Right cardiac atrium (tissue), 5 donors: ENCODE measurements at regions not wholly inside any gene's neighbourhood (a gene's known extent, or its start where the extent isn't known, plus 50 kb on each side); places are given as distances from the start of the nearest gene placed in this dataset.

Experiments used
- ATAC-seq, 2 donors: fragments of 200-7000 bp; cut with Tn5 transposase; one replicate each; pipeline versions ENCODE4 v1.8.0 to v1.9.1; 2020; ENCODE audit warnings: moderate library complexity in 2 of 2, mild to moderate bottlenecking in 1 of 2
- DNase-seq, 3 donors: peaks; one replicate each; pipeline ENCODE4 v3.0.0-alpha.2; 2020
- H3K27ac ChIP-seq: one replicate; pipeline ENCODE4 v1.5.1; 2013; ENCODE audit warnings: mild to moderate bottlenecking, low read length, control low read depth, moderate library complexity
- H3K27me3 ChIP-seq: one replicate; pipeline ENCODE4 v1.6.1; 2013; ENCODE audit not compliant: control insufficient read depth, insufficient read depth
- H3K4me1 ChIP-seq: one replicate; pipeline ENCODE4 v1.6.1; 2013; ENCODE audit warnings: low read length; ENCODE audit not compliant: control insufficient read depth, insufficient read depth
- H3K4me3 ChIP-seq: one replicate; pipeline ENCODE4 v1.5.1; 2013; ENCODE audit warnings: low read length, control low read depth
- H3K9me3 ChIP-seq: one replicate; pipeline ENCODE4 v1.6.1; 2013; ENCODE audit warnings: low read length; ENCODE audit not compliant: control insufficient read depth
- WGBS: extraction: QIAGEN DNeasy Blood & Tissue Kit; methylation state at CpG from one replicate; pipeline ENCODE4 v1.1.7; 2013; 5-methylcytosine and 5-hydroxymethylcytosine counted together
- intact Hi-C, 4 donors: fragments of 100-400 bp; cut with DNase I; formaldehyde crosslinking; loops; one replicate each; pipeline versions ENCODE4 v1.11.0 to v1.14.0; 2022 to 2023
- donor health status: healthy with polysubstance abuse.
- donor health status: DM: no; HTN: yes; CAD: no.
- donor health status: DM: no; HTN: no; CAD: no.
- donor health status: DM: no; HTN: yes; CAD: no; lungs with severe emphysema.
- donor health status: DM: yes; HTN: yes; CAD: no.

DNA sequence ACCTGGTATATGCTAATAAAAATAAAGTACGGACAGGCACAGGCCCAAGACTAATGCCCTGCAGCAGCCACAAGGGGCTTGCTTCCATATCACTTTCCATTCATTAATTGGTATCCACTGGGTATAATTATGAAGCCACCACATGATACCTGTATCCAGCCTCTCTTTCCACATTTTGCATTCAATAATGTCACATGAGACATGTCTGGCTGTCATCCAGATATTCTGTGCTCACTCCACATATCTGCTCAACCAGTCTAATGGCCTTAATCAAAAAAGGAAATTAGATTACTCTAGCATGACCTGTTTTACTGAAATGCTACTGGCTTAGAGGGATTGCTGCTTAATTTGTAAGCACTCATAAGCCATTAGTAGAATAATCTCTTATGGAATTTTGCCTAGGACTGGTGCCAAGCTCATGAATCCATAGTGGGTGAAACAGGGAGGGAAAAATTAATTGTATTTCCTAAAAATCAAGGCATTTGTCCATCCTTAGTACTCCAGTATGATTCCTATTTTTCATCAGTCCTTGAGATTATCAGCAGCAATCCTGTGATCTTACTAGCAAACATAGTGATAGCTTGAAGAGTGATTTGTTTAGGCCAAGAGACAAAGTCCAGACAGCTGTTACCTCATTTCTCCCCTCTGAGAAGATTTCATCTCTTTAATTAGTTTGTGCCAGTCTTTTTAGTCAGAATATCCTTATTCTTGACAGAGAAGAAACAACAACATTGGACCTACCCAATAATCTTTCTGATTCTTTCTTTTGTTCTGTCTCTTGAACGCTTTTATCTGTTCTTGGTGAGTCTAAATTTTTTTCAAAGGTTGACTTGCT lies 119.2 kb upstream of the ABCA1 start:
- no peak for DNase-seq
- Histone ChIP-seq H3K27me3 (no peaks in the 10 kb centered on the region), H3K4me3 (no peak overlapping the region), H3K9me3 (no peaks in the 10 kb centered on the region), H3K27ac (no peak overlapping the region), H3K4me1 (peaks cover 8% of the 10 kb centered on the region)
- no peak for ATAC-seq
- WGBS = 90% methylated on average over 2 of the region's 2 CpGs
- intact Hi-C loops = no loop called here

DNA sequence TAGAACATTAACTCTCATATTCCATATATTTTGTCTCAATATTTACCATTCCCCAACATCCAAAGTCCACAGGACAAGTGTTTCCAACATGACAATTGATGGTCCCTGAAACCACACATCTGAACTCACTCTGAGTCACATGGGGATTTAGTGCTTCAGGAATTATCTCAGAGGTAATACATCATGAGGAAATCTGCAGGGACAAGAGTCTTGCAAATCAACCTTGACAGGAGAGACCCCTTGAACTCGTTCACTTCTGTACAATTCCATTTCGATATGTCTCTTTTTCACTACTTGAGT lies 119.7 kb upstream of the ABCA1 start:
- WGBS = 61% methylated on average over 2 of the region's 2 CpGs
- H3K4me3 ChIP-seq = no peak overlapping the region
- intact Hi-C loops = no loop called here
- ATAC-seq = no peak
- peaks cover 8% of the 10 kb centered on the region for H3K4me1 ChIP-seq
- H3K9me3 ChIP-seq = no peaks in the 10 kb centered on the region
- no peaks in the 10 kb centered on the region for H3K27me3 ChIP-seq
- DNase-seq = no peak
- no peak overlapping the region for H3K27ac ChIP-seq

DNA sequence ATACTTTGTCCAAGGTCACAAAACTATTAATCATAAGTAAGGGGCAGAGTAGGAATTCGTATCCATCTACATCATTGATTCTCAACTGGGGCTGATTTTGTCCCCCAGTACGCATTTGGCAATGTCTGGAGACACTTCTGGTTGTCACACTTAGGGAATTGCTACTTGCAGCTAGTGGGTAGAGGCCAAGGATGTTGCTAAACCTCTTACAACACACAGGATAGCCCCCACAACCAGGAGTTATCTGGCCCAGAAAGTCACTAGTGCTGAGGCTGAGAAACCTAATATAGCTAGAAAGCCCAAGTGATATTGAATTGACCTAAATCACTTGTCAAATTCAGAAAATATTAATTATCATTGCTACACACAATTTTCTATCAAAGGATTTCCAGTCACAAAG lies 120.4 kb upstream of the ABCA1 start:
- Histone ChIP-seq H3K9me3 (no peaks in the 10 kb centered on the region), H3K4me3 (no peak overlapping the region), H3K4me1 (peaks cover 8% of the 10 kb centered on the region), H3K27ac (no peak overlapping the region), H3K27me3 (no peaks in the 10 kb centered on the region)
- intact Hi-C loops = no loop called here
- 69% methylated on average over 2 of the region's 2 CpGs for WGBS
- ATAC-seq (no peak), DNase-seq (no peak)

DNA sequence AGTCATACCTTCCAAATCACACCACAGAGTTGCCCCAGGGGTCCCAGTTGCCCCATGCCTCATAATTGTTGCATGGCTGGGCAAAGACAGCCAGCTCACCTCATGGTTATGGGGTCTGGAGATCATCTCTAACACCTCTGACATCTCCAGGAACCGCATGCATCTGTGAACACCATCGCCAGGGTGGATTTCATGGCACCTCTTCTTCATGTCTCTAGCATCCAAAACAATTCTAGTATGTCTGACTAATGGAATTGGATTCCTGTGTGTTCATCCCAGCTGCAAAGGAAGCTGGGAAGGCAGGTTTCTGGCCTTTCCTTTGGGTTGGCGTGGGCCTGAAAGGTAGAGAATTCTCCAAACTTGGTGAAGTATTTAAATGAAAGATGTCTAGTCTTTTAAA lies 122.3 kb upstream of the ABCA1 start:
- Histone ChIP-seq H3K9me3 (no peaks in the 10 kb centered on the region), H3K4me1 (peaks cover 6% of the 10 kb centered on the region), H3K27ac (no peak overlapping the region), H3K4me3 (no peak overlapping the region), H3K27me3 (no peaks in the 10 kb centered on the region)
- DNase-seq = no peak
- WGBS = 60% methylated on average over 3 of the region's 3 CpGs
- intact Hi-C loops = no loop called here
- ATAC-seq = no peak

DNA sequence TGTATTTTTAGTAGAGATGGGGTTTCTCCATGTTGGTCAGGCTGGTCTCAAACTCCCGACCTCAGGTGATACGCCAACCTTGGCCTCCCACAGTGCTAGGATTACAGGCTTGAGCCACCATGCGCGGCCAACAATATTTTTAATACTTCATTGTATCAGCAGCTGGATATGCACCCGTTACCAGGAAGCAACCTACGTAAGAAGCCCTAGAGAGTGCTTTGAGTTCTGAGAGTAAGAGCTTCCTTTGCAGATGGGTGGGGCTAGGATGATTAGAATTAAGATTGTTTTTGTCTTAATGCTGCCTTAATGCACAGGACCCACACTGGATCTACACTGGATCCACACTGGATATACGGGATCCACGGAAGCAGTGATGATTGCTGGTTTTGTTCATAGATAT lies 123.9 kb upstream of the ABCA1 start:
- Histone ChIP-seq H3K4me1 (peaks cover 3% of the 10 kb centered on the region), H3K27me3 (no peaks in the 10 kb centered on the region), H3K4me3 (no peak overlapping the region), H3K9me3 (no peaks in the 10 kb centered on the region), H3K27ac (no peak overlapping the region)
- 68% methylated on average over 8 of the region's 8 CpGs for WGBS
- ATAC-seq (no peak), DNase-seq (no peak)
- intact Hi-C loops = no loop called here

DNA sequence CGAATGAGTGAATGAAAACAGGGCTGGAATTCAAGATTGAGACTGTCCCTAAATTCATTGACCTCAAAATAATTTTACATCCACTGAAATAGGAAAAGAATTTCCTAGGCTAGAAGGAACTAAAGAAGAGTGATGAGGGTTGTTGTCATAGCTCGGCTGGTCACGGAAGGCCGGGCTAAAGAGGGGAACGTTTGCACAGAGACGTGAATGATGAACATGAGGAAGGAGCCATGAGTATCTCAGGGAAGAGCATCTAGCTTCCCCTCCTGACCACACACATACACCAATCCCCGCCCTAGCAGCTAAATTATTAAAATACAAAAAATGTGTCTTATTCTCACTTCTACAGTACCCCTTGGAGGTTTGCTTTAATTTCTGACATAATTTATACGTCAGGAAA lies 124.4 kb upstream of the ABCA1 start:
- Histone ChIP-seq H3K4me3 (no peak overlapping the region), H3K4me1 (peaks cover 2% of the 10 kb centered on the region), H3K9me3 (no peaks in the 10 kb centered on the region), H3K27me3 (no peaks in the 10 kb centered on the region), H3K27ac (no peak overlapping the region)
- DNase-seq (no peak), ATAC-seq (no peak)
- intact Hi-C loops = no loop called here
- 83% methylated on average over 8 of the region's 8 CpGs for WGBS

DNA sequence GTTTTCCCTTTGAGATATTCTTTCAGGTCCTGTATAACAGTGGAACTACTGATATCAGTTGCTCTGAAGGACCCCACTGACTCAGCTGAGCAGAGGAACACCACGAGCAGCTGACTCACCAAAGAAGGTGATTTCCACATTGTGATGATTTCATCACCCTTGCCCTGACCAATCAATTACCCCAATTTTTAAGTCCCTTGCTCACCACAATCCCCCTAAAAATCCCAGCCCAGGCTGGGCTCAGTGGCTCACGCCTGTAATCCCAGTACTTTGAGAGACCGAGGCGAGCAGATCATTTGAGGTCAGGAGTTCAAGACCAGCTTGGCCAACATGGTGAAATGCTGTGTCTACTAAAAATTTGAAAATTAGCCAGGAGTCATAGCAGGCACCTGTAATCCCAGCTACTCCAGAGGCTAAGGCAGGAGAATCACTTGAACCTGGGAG lies 125.3 kb upstream of the ABCA1 start:
- DNase-seq (no peak), ATAC-seq (no peak)
- Histone ChIP-seq H3K4me1 (peaks cover 2% of the 10 kb centered on the region), H3K4me3 (no peak overlapping the region), H3K9me3 (no peaks in the 10 kb centered on the region), H3K27me3 (no peaks in the 10 kb centered on the region), H3K27ac (no peak overlapping the region)
- WGBS = 89% methylated on average over 4 of the region's 4 CpGs
- intact Hi-C loops = no loop called here

DNA sequence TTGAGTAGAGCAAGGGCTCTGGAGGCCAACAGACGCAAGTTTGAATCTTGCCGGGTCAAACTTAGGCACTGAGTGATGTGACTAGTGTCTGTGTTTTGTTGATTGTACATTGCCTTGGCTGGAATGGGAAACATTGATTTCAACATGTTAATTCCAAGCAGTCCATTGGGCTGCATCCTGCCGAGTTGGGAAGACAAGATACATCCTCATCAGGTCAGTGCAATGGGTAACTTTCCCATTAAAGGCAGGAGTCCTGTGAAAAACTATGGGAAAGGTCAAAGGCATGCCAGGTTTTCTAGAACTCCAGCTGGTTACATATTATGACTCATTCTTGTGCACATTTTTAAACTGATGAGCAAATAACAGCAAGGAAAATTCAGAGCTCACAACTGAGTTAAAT lies 126.5 kb upstream of the ABCA1 start:
- intact Hi-C loops = no loop called here
- no peaks in the 10 kb centered on the region for H3K9me3 ChIP-seq
- WGBS = 67% methylated on average over 3 of the region's 3 CpGs
- no peak for ATAC-seq
- peaks cover 2% of the 10 kb centered on the region for H3K4me1 ChIP-seq
- no peaks in the 10 kb centered on the region for H3K27me3 ChIP-seq
- DNase-seq = no peak
- H3K27ac ChIP-seq = no peak overlapping the region
- no peak overlapping the region for H3K4me3 ChIP-seq

DNA sequence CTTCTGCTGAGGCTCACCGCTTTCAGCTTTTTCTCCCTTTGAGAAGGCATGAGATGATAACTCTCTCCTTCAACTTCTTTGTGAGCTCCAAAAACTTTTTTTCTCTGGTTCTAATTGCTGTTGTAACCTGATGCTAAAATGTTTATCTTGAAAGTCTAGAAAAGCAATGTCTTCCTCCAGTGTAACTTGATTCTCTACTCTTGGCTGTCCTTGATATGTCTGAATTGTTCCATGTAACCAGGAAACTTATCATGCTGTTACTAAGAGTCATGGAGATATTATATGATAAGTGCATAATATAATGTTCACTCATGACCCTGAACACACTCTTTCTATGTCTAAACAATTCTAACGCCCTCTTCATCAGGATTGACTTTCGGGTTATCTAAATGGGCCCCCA lies 128.0 kb upstream of the ABCA1 start:
- no peak overlapping the region for H3K4me3 ChIP-seq
- 40% methylated on average over 3 of the region's 3 CpGs for WGBS
- no peak for DNase-seq
- no peak overlapping the region for H3K27ac ChIP-seq
- no peaks in the 10 kb centered on the region for H3K9me3 ChIP-seq
- no peak for ATAC-seq
- no peaks in the 10 kb centered on the region for H3K27me3 ChIP-seq
- intact Hi-C loops = no loop called here
- peaks cover 2% of the 10 kb centered on the region for H3K4me1 ChIP-seq

DNA sequence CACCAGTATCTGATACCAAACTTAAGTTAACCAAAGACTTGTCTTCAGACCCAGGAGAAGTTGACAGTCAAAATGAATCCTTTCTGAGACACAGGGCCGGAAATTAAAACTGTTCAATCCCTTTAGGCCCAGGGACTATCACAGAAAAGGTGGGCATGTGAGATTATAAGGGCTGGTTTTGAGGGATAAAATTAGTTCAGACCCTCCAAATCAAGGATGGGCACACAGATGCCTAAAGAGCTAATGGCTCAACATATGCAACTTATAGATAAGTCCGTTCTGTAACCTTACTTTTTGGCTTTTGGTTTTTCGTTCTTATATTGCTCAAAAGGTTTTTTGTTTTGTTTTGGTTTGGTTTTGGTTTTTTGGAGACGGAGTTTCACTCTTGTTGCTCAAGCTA lies 129.6 kb upstream of the ABCA1 start:
- DNase-seq (no peak), ATAC-seq (no peak)
- H3K4me3 ChIP-seq = no peak overlapping the region
- 83% methylated on average over 4 of the region's 4 CpGs for WGBS
- intact Hi-C loops = no loop called here
- no peaks in the 10 kb centered on the region for H3K27me3 ChIP-seq
- H3K27ac ChIP-seq = no peak overlapping the region
- H3K9me3 ChIP-seq = no peaks in the 10 kb centered on the region
- no peaks in the 10 kb centered on the region for H3K4me1 ChIP-seq

DNA sequence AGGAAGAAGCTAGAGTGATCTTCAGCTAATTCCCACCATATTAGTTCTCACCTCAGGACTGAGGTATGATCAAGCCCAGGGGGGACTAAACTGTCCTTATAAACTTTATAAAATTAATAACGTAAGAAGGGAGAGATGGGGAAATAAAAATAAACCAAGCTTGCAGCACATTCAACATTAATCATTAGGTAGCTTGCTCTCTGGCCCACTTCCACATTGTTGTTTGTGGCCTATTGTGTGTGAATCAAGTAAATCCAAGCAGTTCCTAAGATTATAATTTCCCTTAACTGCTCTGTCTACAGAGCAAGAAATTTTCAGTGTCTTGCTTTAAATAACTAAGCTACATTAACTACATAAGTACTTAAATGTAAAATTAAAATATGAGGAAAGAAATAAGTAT lies 131.3 kb upstream of the ABCA1 start:
- ATAC-seq = no peak
- 80% methylated on average over 1 of the region's 1 CpG for WGBS

More for the DNA sequence above, 131.3 kb upstream of the ABCA1 start:
- no peak for DNase-seq
- intact Hi-C loops = no loop called here
- Histone ChIP-seq H3K9me3 (no peaks in the 10 kb centered on the region), H3K27me3 (no peaks in the 10 kb centered on the region), H3K4me3 (no peak overlapping the region), H3K4me1 (peaks cover 5% of the 10 kb centered on the region), H3K27ac (no peak overlapping the region)
